Loucy (cell line): ENCODE measurements at regions not wholly inside any gene's neighbourhood (a gene's known extent, or its start where the extent isn't known, plus 50 kb on each side); places are given as distances from the start of the nearest gene placed in this dataset.

Experiments
- H2AFZ ChIP-seq: fragments of 200-600 bp; sonication (generic); 2 replicates; pipeline ENCODE4 v1.6.0; 2016; ENCODE audit warnings: antibody characterized with exemption, mild to moderate bottlenecking, low read length, moderate library complexity
- H3F3A ChIP-seq: fragments of 200-600 bp; 2 replicates; pipeline ENCODE4 v1.6.0; 2016; ENCODE audit warnings: antibody characterized with exemption, low read depth, mild to moderate bottlenecking
- H3K27me3 ChIP-seq: fragments of 200-600 bp; sonication (generic); 2 replicates; pipeline ENCODE4 v1.6.1; 2014; ENCODE audit warnings: low read length, mild to moderate bottlenecking; ENCODE audit not compliant: insufficient read depth, poor library complexity, severe bottlenecking
- H3K36me3 ChIP-seq: fragments of 200-600 bp; sonication (generic); 2 replicates; pipeline ENCODE4 v1.6.1; 2016; ENCODE audit warnings: low read length; ENCODE audit not compliant: insufficient read depth
- H3K4me1 ChIP-seq: fragments of 200-600 bp; sonication (generic); 2 replicates; pipeline ENCODE4 v1.5.1; 2014; ENCODE audit warnings: low read length, mild to moderate bottlenecking; ENCODE audit not compliant: insufficient read depth, poor library complexity, severe bottlenecking
- H3K4me2 ChIP-seq: fragments of 200-600 bp; sonication (generic); 2 replicates; pipeline ENCODE4 v1.6.0; 2014; ENCODE audit warnings: antibody characterized with exemption, low read length, low read depth, mild to moderate bottlenecking; ENCODE audit not compliant: poor library complexity, severe bottlenecking
- H3K4me3 ChIP-seq: fragments of 200-600 bp; sonication (generic); 2 replicates; pipeline ENCODE4 v1.5.1; 2014; ENCODE audit warnings: low read length, mild to moderate bottlenecking, mixed read lengths; ENCODE audit not compliant: poor library complexity, severe bottlenecking
- H3K79me2 ChIP-seq: fragments of 200-600 bp; sonication (generic); 2 replicates; pipeline ENCODE4 v1.6.1; 2014; ENCODE audit warnings: low read length; ENCODE audit not compliant: insufficient read depth
- H3K9ac ChIP-seq: fragments of 200-600 bp; sonication (generic); 2 replicates; pipeline ENCODE4 v1.6.0; 2014; ENCODE audit warnings: mild to moderate bottlenecking, low read depth, low read length, moderate library complexity; ENCODE audit not compliant: poor library complexity, severe bottlenecking
- H3K9me2 ChIP-seq: fragments of 200-600 bp; sonication (generic); replicated peaks from 2 replicates; pipeline ENCODE4 v1.6.1; 2016; ENCODE audit warnings: low read depth, low read length, mixed read lengths
- H3K9me3 ChIP-seq: fragments of 200-600 bp; sonication (generic); 2 replicates; pipeline ENCODE4 v1.6.1; 2014; ENCODE audit warnings: mild to moderate bottlenecking, antibody characterized with exemption, low read length, low read depth; ENCODE audit not compliant: insufficient read depth
- H4K20me1 ChIP-seq: fragments of 200-600 bp; sonication (generic); 2 replicates; pipeline ENCODE4 v1.6.0; 2014; ENCODE audit warnings: antibody characterized with exemption, low read length, mild to moderate bottlenecking; ENCODE audit not compliant: insufficient read depth, poor library complexity, severe bottlenecking
- CTCF ChIP-seq: fragments of 200-600 bp; sonication (generic); conservative IDR thresholded peaks from 2 replicates; pipeline ENCODE4 v1.5.1; 2014; ENCODE audit warnings: mild to moderate bottlenecking, antibody characterized with exemption, low read length
- EZH2phosphoT487 ChIP-seq: fragments of 200-600 bp; IDR thresholded peaks from 2 replicates; pipeline ENCODE4 v1.6.1; 2018; ENCODE audit warnings: antibody characterized with exemption, mild to moderate bottlenecking, moderate library complexity, borderline replicate concordance

- Histone ChIP-seq H3K4me3 (no peak overlapping the region), H3K9me2 (no peaks in the 10 kb centered on the region), H3K9ac (no peak overlapping the region), H2AFZ (no peak overlapping the region), H3K79me2 (no peaks in the 10 kb centered on the region), H3F3A (no peaks in the 10 kb centered on the region), H3K27me3 (no peaks in the 10 kb centered on the region), H3K36me3 (no peaks in the 10 kb centered on the region), H3K4me2 (no peak overlapping the region), H3K9me3 (no peaks in the 10 kb centered on the region; the same call in 1 of the 2 replicates), H4K20me1 (no peaks in the 10 kb centered on the region), H3K4me1 (no peaks in the 10 kb centered on the region)
- no peak for TF ChIP-seq EZH2phosphoT487
- TF ChIP-seq CTCF: no peak
Measured at GRCh38 chr4:143273160-143273917, 63.3 kb upstream of the GAB1 start.

GRCh38 chr4:143280861-143281260 lies 55.8 kb upstream of the GAB1 start:
- H3K4me2 ChIP-seq: no peak overlapping the region
- no peaks in the 10 kb centered on the region for H3K9me3 ChIP-seq
- TF ChIP-seq EZH2phosphoT487 (no peak), CTCF (no peak)
- no peak overlapping the region for H3K4me3 ChIP-seq
- H3K36me3 ChIP-seq: no peaks in the 10 kb centered on the region
- no peaks in the 10 kb centered on the region for H3K4me1 ChIP-seq
- H3K9ac ChIP-seq: no peak overlapping the region
- no peaks in the 10 kb centered on the region for H3K9me2 ChIP-seq
- H3K27me3 ChIP-seq: no peaks in the 10 kb centered on the region
- no peaks in the 10 kb centered on the region for H4K20me1 ChIP-seq
- no peak overlapping the region for H2AFZ ChIP-seq
- no peaks in the 10 kb centered on the region for H3F3A ChIP-seq
- no peaks in the 10 kb centered on the region for H3K79me2 ChIP-seq

DNA sequence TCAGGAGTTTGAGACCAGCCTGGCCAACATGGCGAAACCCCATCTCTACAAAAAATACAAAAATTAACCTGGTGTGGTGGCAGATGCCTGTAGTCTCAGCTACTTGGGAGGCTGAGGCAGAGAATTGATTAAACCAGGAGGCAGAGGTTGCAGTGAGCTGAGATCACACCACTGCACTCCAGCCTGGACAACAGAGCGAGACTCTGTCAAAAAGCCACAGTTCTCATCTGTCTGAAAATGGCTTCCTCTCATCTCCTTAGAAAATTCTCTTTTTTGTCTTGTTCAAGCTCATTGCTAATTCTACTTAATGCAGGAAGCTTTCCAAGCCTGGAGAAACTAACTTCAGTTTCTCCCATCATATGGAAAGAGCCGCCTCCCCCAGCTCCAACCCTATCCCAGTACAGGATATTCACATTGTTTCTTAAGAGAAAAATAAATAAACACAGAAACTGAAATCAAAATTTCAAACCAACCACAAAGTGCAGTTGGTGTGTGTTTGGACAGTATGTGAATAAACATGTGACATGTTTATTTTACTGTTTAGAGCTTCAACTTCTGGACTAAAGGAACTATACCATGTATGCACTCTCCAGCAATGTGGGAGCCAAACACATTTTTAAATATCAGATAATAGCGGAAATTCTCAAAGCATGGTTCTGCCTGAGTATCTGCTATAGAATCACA lies 55.0 kb upstream of the GAB1 start:
- no peaks in the 10 kb centered on the region for H4K20me1 ChIP-seq
- H3K9ac ChIP-seq: no peak overlapping the region
- H3K9me2 ChIP-seq: no peaks in the 10 kb centered on the region
- no peaks in the 10 kb centered on the region for H3F3A ChIP-seq
- no peaks in the 10 kb centered on the region for H3K27me3 ChIP-seq
- H3K36me3 ChIP-seq: no peaks in the 10 kb centered on the region
- no peak overlapping the region for H3K4me2 ChIP-seq
- H3K9me3 ChIP-seq: no peaks in the 10 kb centered on the region
- no peak overlapping the region for H3K4me3 ChIP-seq
- H2AFZ ChIP-seq: 0 out of 2 replicates have a peak overlapping the region, but pooled peaks have one; percentile 4
- no peaks in the 10 kb centered on the region for H3K4me1 ChIP-seq
- no peaks in the 10 kb centered on the region for H3K79me2 ChIP-seq
- no peak for TF ChIP-seq CTCF
- TF ChIP-seq EZH2phosphoT487: no peak
